ENCODE measurements at regions not wholly inside any gene's neighbourhood (a gene's known extent, or its start where the extent isn't known, plus 50 kb on each side); places are given as distances from the start of the nearest gene placed in this dataset.

- ChIA-PET CTCF (ENCODE audit: low intra/inter-chr PET ratio, low total read pairs) (no interaction called here), POLR2A (no interaction called here)
- no peak overlapping the region for H3K9ac ChIP-seq (ENCODE audit: insufficient read depth, low read depth, low read length)
- ATAC-seq = no peak
- no peak for DNase-seq (ENCODE audit: low spot score)
- no peaks in the 10 kb centered on the region; a peak in 1 of 5 replicates for H3K27me3 ChIP-seq (ENCODE audit: control insufficient read depth in 1 of 2, insufficient read depth in 2 of 2, low read length in 2 of 2)
- H3K27ac ChIP-seq (ENCODE audit: extremely low read length, insufficient read depth, low read length) = no peak overlapping the region
- no peak for FAIRE-seq
- H2AFZ ChIP-seq (ENCODE audit: low read length) = no peak overlapping the region
- intact Hi-C loops (cut with micrococcal nuclease; ENCODE audit: unreplicated experiment) (no loop called here), in situ Hi-C loops (cut with HindIII; ENCODE audit: extremely low pct_ligation_motif_present, low pct_unique_long_range_greater_than_20kb) (no loop called here)
- H3K4me3 ChIP-seq (replicated peaks in 1 of 3; ENCODE audit: insufficient read depth in 1 of 3, low read depth in 2 of 3, low read length in 3 of 3) = no peak overlapping the region
- no peaks in the 10 kb centered on the region for H3K79me2 ChIP-seq (ENCODE audit: insufficient read depth, low read length)
- no peaks in the 10 kb centered on the region for H4K20me1 ChIP-seq (ENCODE audit: insufficient read depth, low read length)
- no peaks in the 10 kb centered on the region for H3K36me3 ChIP-seq (replicated peaks in 1 of 2; ENCODE audit: control insufficient read depth in 1 of 2, insufficient read depth in 2 of 2, low read length in 2 of 2)
- no peaks in the 10 kb centered on the region for H3K9me3 ChIP-seq (ENCODE audit: low read length)
- BruUV-seq (replicated peaks) = no TSS peak
- no peak overlapping the region for H3K4me2 ChIP-seq (ENCODE audit: low read depth, low read length)
- no peaks in the 10 kb centered on the region for H3K4me1 ChIP-seq (ENCODE audit: insufficient read depth, low read length)
- TF ChIP-seq RELA (CRISPR knock-in tag; IDR thresholded peaks at IDR 0.05) = no peak
- TF ChIP-seq MIXL1 (CRISPR knock-in tag; IDR thresholded peaks at IDR 0.05) = no peak
- no peak for TF ChIP-seq MED1 (CRISPR knock-in tag; IDR thresholded peaks at IDR 0.05)
- no peak for TF ChIP-seq ZNF878 (CRISPR knock-in tag; IDR thresholded peaks at IDR 0.05)
- TF ChIP-seq ZNF883 (CRISPR knock-in tag; IDR thresholded peaks at IDR 0.05; ENCODE audit: not compliant biosample characterization) = no peak
- TF ChIP-seq ZBTB37 (CRISPR knock-in tag; IDR thresholded peaks at IDR 0.05) = no peak
- TF ChIP-seq ZSCAN22 (CRISPR knock-in tag; IDR thresholded peaks at IDR 0.05) = no peak
- no peak for TF ChIP-seq RFX3 (CRISPR knock-in tag; IDR thresholded peaks at IDR 0.05)
- TF ChIP-seq JUND (CRISPR knock-in tag; IDR thresholded peaks at IDR 0.05) = no peak
- no peak for TF ChIP-seq MYNN (CRISPR knock-in tag; IDR thresholded peaks at IDR 0.05; ENCODE audit: low read depth)
- no peak for TF ChIP-seq ZNF18 (CRISPR knock-in tag; IDR thresholded peaks at IDR 0.05; ENCODE audit: insufficient replicate concordance)
- TF ChIP-seq ZNF430 (CRISPR knock-in tag; IDR thresholded peaks at IDR 0.05) = no peak
- TF ChIP-seq ZNF780A (CRISPR knock-in tag; IDR thresholded peaks at IDR 0.05) = no peak
- no peak for TF ChIP-seq NFIC (IDR thresholded peaks at IDR 0.05; ENCODE audit: low read length)
- TF ChIP-seq ZFP36L2 (CRISPR knock-in tag; IDR thresholded peaks at IDR 0.05) = no peak
- TF ChIP-seq SETDB1 (CRISPR knock-in tag; IDR thresholded peaks at IDR 0.05; ENCODE audit: borderline replicate concordance) = no peak
Measured at GRCh38 chr4:127518046-127518445, 114.7 kb upstream of the INTU start.
